ENCODE measurements at regions not wholly inside any gene's neighbourhood (a gene's known extent, or its start where the extent isn't known, plus 50 kb on each side); places are given as distances from the start of the nearest gene placed in this dataset.

GRCh38 chr2:120514521-120514920 lies 168.6 kb downstream of the INHBB start:
- ChIA-PET POLR2A (ENCODE audit: partially characterized antibody) (no interaction called here), CTCF (ENCODE audit: partially characterized antibody) (interaction anchor here (0.9 to 2.8 kb wide), 8 partner anchors 12 to 198 kb away, joined by 3 to 12 read pairs (median 4); no protein-coding TSS in a partner anchor)
- Histone ChIP-seq H3K9ac (replicated peaks in 1 of 4; ENCODE audit: extremely low read depth in 1 of 4, low read depth in 3 of 4, low read length in 3 of 4) (no peak overlapping the region), H3K4me3 (ENCODE audit: extremely low read depth in 1 of 4, insufficient read depth in 2 of 4, low read depth in 3 of 4, low read length in 4 of 4) (no peak overlapping the region), H3K56ac (replicated peaks; ENCODE audit: insufficient read length, low read depth, low read length) (no peak overlapping the region), H3K9me3 (ENCODE audit: insufficient read depth in 2 of 2, low read depth in 1 of 2, low read length in 1 of 2) (no peaks in the 10 kb centered on the region), H2BK12ac (ENCODE audit: low read depth, low read length) (no peak overlapping the region), H4K91ac (replicated peaks; ENCODE audit: insufficient read length, low read length) (no peak overlapping the region), H3K27me3 (replicated peaks in 1 of 4; ENCODE audit: control insufficient read depth in 3 of 4, extremely low read depth in 1 of 4, insufficient read depth in 3 of 4, low read length in 3 of 4) (peaks cover 0 to 19% (median 8%) of the 10 kb centered on the region in 4 experiments; a peak in 4 of 7 replicates), H4K8ac (ENCODE audit: extremely low read depth, insufficient read depth, low read length) (no peak overlapping the region), H4K5ac (ENCODE audit: insufficient read length, low read depth, low read length) (no peak overlapping the region), H3K27ac (ENCODE audit: low read depth, low read length) (no peak overlapping the region), H2BK20ac (ENCODE audit: low read length) (no peak overlapping the region), H3K14ac (ENCODE audit: insufficient read length) (no peak overlapping the region), H3K23me2 (ENCODE audit: low read depth, low read length) (no peaks in the 10 kb centered on the region; the same call in 1 of the 2 replicates), H3K79me2 (ENCODE audit: control insufficient read depth in 1 of 2, insufficient read depth in 2 of 2, low read length in 2 of 2) (no peaks in the 10 kb centered on the region), H2BK5ac (ENCODE audit: low read depth, low read length) (no peak overlapping the region), H3K4ac (replicated peaks; ENCODE audit: insufficient read length, low read depth, low read length) (no peak overlapping the region), H3K18ac (ENCODE audit: extremely low read depth, low read length) (no peak overlapping the region), H3K79me1 (ENCODE audit: low read depth, low read length) (no peaks in the 10 kb centered on the region; the same call in 1 of the 2 replicates), H3K36me3 (ENCODE audit: control insufficient read depth in 2 of 4, insufficient read depth in 4 of 4, low read length in 3 of 4) (no peaks in the 10 kb centered on the region), H2BK120ac (replicated peaks; ENCODE audit: low read depth, low read length) (no peak overlapping the region), H3K4me1 (replicated peaks in 1 of 4; ENCODE audit: control insufficient read depth in 3 of 4, insufficient read depth in 4 of 4, low read length in 3 of 4) (peaks cover 0 to 4% (median 1%) of the 10 kb centered on the region in 4 experiments; a peak in 3 of 7 replicates), H2BK15ac (ENCODE audit: low read length) (no peak overlapping the region), H4K20me1 (replicated peaks in 1 of 2; ENCODE audit: control insufficient read depth in 1 of 2, insufficient read depth in 2 of 2, low read length in 2 of 2) (no peaks in the 10 kb centered on the region), H3K23ac (ENCODE audit: insufficient read length) (no peak overlapping the region), H2AK5ac (ENCODE audit: low read depth, low read length) (no peak overlapping the region), H2AFZ (ENCODE audit: low read length) (no peak overlapping the region), H3K4me2 (ENCODE audit: insufficient read depth in 1 of 2, low read depth in 2 of 2, low read length in 2 of 2) (no peak overlapping the region)
- FAIRE-seq, result no peak
- WGBS, 2 experiments (ENCODE audit: extremely low coverage in 1 of 2, insufficient coverage in 1 of 2, insufficient read length in 1 of 2, insufficient replicate concordance in 2 of 2, low coverage in 1 of 2, low lambda C conversion rate in 2 of 2, missing lambda C conversion rate in 1 of 2), result 92% methylated on average over 8 of the region's 8 CpGs; no CpG with 5 or more reads in 1 of the 2 experiments
- no peak for DNase-seq (ENCODE audit: low read depth in 1 of 2, low spot score in 2 of 2)
- TF ChIP-seq KDM5A (IDR thresholded peaks at IDR 0.05; ENCODE audit: low read length) (no peak), RBBP5 (IDR thresholded peaks at IDR 0.05; ENCODE audit: borderline replicate concordance, low read depth, low read length) (no peak), SAP30 (IDR thresholded peaks at IDR 0.05; ENCODE audit: insufficient read depth, insufficient replicate concordance, low read length) (no peak), KDM1A (IDR thresholded peaks at IDR 0.05; ENCODE audit: borderline replicate concordance, low read length) (no peak), SP4 (IDR thresholded peaks at IDR 0.05; ENCODE audit: low read length) (no peak), SIRT6 (IDR thresholded peaks at IDR 0.05; ENCODE audit: low read length) (no peak), SIN3A (conservative IDR thresholded peaks at IDR 0.05 in 1 of 2, IDR thresholded peaks at IDR 0.05 in 1 of 2; ENCODE audit: low read depth in 1 of 2, low read length in 2 of 2) (no peak)
